Astrocyte (in vitro differentiated cells and primary cell): ENCODE measurements at regions not wholly inside any gene's neighbourhood (a gene's known extent, or its start where the extent isn't known, plus 50 kb on each side); places are given as distances from the start of the nearest gene placed in this dataset.

Source experiments
- CTCF ChIP-seq: IDR thresholded peaks from 2 replicates; pipeline ENCODE4 v1.5.1; 2011; ENCODE audit warnings: low read depth, mild to moderate bottlenecking, inconsistent platforms, low read length, moderate library complexity; ENCODE audit not compliant: insufficient read depth
- EZH2 ChIP-seq: IDR thresholded peaks from 2 replicates; pipeline ENCODE4 v1.6.1; 2012; ENCODE audit warnings: mild to moderate bottlenecking, low read length, inconsistent platforms; ENCODE audit not compliant: insufficient read depth

GRCh38 chr16:60181536-60181935 is 1447.4 kb upstream of the GOT2 start:
- no peak for TF ChIP-seq CTCF
- TF ChIP-seq EZH2 = no peak
